ENCODE measurements at regions not wholly inside any gene's neighbourhood (a gene's known extent, or its start where the extent isn't known, plus 50 kb on each side); places are given as distances from the start of the nearest gene placed in this dataset.
"Not testable (repeated sequence)": the region's sequence is repeated elsewhere in the genome, so short reads cannot be mapped to it uniquely, and the experiment has no call there.

- no peak for DNase-seq
Observed at GRCh38 chrX:115702982-115703381, 142.0 kb downstream of the PLS3 start.

GRCh38 chrX:115709039-115709438 is 148.1 kb downstream of the PLS3 start:
- no peak for DNase-seq

- DNase-seq: no peak
Observed at GRCh38 chrX:115712484-115712883, 151.5 kb downstream of the PLS3 start.

- no peak for DNase-seq
Observed at GRCh38 chrX:115713460-115713859, 152.5 kb downstream of the PLS3 start.

GRCh38 chrX:115719171-115719570 is 158.2 kb downstream of the PLS3 start:
- DNase-seq: peak; percentile 1

DNA sequence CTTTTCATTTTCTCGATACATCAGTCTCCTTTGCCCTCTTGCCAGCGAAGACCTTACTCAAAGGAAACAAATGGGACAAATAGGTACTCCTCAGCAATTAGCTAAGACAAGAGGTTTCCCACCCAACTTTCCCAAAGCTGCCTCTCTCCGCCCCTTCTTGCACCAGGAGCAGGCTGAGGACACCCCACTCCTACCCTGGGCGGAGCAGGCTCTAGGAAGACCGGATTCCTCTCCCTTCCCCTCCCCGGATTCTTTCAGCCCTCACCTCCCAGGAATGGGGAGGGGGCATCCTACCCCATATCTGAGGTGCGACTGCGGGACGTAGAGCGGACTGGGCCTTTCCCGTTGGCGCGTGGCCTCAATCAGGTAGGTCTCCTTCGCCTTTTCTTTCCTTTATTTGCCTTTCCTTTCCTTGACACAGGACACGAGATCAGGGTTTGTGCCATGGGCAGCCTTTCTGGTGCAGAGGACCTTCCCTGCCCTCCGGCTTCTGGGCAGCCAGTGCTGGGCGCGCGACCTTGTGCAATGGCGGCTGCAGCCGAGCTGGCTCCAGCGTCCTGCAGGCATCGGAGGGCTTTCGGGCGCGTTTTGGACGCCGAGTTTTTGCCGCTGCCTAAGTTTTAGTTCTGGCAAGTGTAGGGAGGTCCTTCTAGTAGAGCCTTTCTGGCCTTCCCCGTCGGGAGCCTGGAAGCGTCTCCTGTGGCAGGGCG is 161.9 kb downstream of the PLS3 start:
- DNase-seq: not testable (repeated sequence)

GRCh38 chrX:115725370-115725769 is 164.4 kb downstream of the PLS3 start:
- not testable (repeated sequence) for DNase-seq

DNA sequence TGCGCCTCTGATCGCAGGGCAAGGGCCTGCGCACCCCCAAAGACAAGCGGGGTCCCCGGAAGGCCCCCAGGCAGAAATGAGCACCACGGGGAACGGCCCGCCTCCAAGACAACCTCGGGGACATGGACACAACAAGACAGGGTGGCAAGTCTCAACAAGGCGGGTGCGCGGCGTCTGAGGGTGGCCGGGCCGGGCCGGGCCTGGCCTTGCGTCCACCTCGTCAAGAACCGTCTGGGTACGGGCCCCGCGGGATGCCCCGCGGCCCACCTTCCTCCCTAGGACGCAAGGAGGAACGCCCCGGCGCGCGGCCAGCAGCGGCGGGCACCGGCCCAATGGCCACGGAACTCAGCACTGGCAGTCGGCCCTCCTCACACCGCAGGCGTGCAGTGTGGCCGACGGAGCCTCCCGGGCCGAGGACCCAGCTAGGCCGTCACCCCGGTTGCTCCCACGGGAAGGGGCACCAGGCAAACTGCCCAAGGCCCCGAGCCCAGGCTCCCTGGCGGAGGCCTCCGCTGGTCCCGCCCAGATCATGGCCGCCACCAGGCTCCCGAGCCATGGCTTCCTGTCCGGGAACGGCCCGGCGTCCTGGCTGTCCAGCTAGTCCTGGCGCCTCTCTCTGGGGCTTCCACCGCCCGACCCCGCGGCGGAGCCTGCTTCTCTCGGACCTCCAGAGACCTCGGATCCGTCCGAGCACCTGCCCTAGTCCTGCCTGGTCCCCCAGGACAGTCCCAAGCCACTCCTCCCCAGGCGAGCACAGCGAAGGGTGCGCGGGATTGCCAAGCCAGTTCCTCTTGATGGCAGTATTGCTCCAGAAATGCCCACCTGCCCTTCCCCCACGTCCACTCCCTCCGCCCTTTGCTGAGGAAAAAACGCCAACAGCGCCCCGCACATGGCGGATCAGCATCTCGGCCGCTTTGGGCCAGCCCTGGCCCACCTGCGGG is 167.1 kb downstream of the PLS3 start:
- DNase-seq: not testable (repeated sequence)

DNA sequence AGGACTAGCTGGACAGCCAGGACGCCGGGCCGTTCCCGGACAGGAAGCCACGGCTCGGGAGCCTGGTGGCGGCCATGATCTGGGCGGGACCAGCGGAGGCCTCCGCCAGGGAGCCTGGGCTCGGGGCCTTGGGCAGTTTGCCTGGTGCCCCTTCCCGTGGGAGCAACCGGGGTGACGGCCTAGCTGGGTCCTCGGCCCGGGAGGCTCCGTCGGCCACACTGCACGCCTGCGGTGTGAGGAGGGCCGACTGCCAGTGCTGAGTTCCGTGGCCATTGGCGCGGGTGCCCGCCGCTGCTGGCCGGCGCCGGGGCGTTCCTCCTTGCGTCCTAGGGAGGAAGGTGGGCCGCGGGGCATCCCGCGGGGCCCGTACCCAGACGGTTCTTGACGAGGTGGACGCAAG is 171.6 kb downstream of the PLS3 start:
- not testable (repeated sequence) for DNase-seq

GRCh38 chrX:115735269-115735668 is 174.3 kb downstream of the PLS3 start:
- not testable (repeated sequence) for DNase-seq

Measured in NCI-H1092 (cell line).